ENCODE measurements at regions not wholly inside any gene's neighbourhood (a gene's known extent, or its start where the extent isn't known, plus 50 kb on each side); places are given as distances from the start of the nearest gene placed in this dataset.

DNA sequence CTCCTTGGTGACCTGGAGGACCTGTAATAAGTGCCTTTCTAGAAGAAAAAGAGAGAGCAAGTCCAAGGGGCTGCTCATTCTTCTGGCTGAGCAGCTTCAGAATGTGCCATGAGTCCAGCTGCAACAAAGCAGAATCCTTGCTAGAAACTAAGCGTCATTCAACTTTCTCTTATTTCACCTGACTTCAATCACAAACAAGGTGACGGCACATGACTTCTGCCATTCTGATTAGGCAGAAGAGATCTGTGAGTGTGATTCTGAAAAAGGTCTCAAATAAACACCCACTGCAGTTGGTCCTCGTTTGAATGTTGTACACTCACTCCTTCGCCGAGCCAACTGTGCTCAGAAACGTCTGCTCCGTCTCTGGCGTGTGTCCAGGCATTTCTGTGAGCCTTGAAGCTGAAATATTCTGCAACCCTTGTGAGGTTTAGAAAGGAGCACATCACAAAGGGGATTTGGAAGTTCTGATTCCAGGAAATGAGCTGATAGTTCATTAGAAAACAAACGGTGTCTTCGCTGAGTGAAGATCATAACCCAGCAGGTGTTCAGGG is 623.8 kb upstream of the KIRREL3 start:
- no peak for DNase-seq

- DNase-seq = no peak
These were observed 622.1 kb upstream of the KIRREL3 start for GRCh38 chr11:127622686-127623085.

DNA sequence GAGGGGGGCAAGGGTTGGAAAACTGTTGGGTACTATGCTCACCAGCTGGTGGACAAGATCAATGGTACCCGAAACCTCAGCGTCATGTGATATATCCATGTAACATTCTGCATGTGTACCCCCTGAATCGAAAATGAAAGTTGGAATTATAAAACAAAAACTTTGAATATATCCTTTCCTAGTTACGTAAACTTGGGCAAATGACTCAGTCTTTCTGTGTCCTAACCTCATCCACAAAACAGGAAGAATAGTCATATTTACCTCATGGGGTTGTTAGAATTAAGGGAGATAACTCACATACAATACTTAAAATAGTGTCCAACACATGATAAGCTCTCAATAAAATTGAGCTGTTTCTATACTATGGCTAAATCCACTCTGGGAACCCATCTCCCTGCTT is 620.1 kb upstream of the KIRREL3 start:
- no peak for DNase-seq

GRCh38 chr11:127619946-127620345 is 619.4 kb upstream of the KIRREL3 start:
- DNase-seq = no peak

DNA sequence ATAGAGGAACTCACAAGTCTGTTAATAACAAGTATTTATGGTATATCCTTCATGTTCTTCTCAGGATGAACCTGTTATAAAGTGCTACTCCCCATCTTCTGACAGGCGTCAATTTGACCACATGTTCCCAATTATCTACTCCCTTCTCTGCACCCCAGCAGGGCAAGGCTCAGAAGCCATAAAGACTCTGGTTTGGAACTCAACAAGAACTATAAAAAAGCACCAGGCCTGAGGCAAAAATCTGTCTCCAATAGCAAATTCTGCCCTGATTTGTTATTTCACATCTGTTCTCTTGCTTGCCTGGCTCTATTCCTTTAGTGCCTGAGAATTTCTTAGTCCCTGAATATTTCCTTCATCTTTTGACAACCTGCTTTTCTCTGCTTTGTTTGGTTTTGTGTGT is 618.2 kb upstream of the KIRREL3 start:
- no peak for DNase-seq

GRCh38 chr11:127616158-127616557 is 615.6 kb upstream of the KIRREL3 start:
- no peak for DNase-seq

- DNase-seq = no peak
These were observed 612.0 kb upstream of the KIRREL3 start for GRCh38 chr11:127612607-127613006.

DNA sequence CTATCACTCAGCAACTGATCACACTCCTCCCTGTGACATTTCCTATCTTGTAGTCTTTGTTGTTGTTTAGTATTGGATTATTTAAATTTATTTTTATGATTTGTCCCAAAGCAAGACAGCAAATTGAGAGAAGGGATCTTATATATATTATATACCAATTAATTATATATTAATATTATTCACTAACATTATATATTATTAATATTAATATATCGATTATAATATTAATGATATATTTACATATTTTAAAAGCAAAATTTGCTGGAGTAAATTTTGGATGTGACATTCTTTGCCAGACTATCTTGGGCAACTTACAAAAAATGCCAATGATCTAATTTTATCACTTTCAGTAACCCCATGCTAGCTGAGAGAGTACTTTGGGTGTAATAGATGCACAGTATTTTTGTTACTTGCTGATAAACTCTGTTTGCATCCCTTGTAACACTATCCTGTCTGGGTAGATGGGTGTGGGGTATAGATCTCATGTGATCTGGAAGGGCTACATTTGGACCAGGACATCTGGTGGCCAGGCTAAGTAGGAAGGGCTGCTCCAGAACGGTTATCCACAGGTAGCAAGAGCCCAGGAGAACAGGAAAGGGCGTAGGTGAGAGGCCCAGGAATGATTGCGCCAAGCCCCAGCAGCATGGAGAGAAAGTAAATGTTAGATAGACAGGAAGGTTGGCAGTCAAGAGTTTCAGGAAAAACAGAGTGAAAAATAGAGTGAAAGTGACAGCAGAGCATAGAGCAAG is 608.6 kb upstream of the KIRREL3 start:
- no peak for DNase-seq

- DNase-seq = no peak
These were observed 607.0 kb upstream of the KIRREL3 start for GRCh38 chr11:127607487-127608085.

DNA sequence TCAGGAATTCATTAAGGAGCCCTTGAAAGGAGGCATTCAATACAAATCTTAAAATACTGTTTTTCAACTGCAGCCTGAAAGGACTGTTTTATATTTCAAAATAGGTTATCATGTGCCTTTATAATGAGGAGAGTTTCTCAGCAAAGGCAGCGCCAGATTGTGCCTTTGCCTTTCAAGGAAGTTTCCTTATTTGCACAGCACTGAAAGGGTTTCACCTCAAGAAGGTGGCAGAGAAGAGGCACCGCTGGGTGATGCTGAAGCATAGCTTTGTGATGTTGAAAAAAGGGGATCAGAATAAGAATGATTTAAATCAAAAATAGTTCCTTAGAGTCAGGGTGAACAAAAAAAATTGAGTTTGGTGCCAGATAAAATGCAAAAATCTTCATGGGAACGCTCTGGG is 601.0 kb upstream of the KIRREL3 start:
- DNase-seq = no peak

DNA sequence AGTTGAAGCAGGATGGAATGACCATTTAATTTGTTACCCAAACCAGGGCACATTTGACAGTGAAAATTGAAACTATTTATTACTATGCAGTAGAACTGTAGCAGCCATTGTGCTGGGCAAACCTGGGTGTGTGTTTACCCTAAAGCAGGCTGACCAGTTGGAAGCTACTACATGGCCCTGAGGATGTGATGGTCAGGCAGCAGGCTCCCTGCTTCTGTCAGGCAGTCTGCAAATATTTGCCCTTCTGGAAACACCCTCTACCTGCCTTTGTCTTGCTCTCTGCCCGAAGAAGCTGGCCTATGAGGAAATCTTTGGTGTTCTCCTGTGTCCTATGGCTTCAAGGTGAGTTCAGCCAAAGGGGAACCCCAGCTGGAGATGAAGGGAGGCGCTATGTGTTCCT is 600.1 kb upstream of the KIRREL3 start:
- no peak for DNase-seq

DNA sequence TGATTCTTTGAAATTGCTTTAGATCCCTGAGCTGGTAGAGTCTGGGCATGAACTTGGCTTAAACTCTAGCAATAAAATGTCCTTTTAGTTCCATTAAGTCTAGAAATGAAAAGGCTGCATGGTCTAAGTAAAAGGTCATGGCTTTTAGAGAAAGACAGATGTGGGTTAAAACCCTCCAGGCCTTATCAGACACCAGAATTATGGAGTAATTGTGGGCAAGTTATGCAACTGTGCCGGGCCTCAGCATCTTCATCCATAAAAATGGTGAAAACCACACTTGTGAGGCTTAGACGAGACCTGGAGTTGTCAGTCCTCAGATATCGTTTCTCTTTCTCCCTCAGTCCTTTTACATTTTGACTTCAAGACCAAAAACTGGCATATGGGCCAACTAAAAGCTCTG is 597.9 kb upstream of the KIRREL3 start:
- no peak for DNase-seq

- peak; percentile 56 for DNase-seq
These were observed 595.9 kb upstream of the KIRREL3 start for GRCh38 chr11:127596433-127596832.

GRCh38 chr11:127592371-127592770 is 591.8 kb upstream of the KIRREL3 start:
- DNase-seq = no peak

DNA sequence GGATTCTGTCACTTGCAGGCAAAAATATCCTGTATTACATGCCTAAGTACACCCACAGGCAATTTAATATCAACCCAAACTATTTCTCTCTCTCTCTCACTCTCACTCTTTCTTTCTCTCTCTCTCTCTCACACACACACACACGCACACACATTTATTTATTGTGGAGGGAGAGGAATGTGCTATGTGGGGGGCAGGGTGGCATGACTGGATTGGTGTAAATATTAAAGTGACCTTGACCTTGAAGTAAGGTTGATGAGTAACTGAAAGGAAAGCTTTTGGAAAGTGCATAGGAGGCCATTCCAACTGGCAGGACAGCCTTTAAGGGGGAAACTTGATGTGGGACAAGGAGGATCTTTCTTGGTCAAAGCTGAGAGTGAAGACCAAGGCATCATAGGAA is 589.7 kb upstream of the KIRREL3 start:
- no peak for DNase-seq

GRCh38 chr11:127588431-127588830 is 587.9 kb upstream of the KIRREL3 start:
- DNase-seq = no peak

DNA sequence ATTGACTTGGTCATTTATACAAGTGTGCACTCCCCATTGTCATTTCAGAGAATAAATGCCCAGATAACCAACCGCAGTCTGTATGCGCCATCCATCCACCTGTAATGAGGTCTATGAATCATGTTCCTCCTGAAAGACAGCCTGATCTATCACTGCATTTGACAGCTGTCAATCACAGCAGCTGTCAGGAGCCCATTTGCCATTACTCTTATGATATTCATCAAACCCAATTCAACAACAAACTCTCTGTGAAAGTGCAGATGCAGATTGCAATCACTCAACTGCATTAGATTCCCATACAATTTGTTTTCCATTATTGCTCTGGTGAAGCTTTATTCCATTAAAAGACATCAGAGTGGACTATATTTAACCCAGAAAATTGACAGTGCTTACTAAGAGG is 586.9 kb upstream of the KIRREL3 start:
- no peak for DNase-seq

- DNase-seq = no peak
These were observed 575.6 kb upstream of the KIRREL3 start for GRCh38 chr11:127576210-127576609.

GRCh38 chr11:127574478-127574877 is 573.9 kb upstream of the KIRREL3 start:
- DNase-seq = no peak

- DNase-seq = no peak
These were observed 568.3 kb upstream of the KIRREL3 start for GRCh38 chr11:127568891-127569290.

GRCh38 chr11:127567237-127567932 is 566.8 kb upstream of the KIRREL3 start:
- no peak for DNase-seq

DNA sequence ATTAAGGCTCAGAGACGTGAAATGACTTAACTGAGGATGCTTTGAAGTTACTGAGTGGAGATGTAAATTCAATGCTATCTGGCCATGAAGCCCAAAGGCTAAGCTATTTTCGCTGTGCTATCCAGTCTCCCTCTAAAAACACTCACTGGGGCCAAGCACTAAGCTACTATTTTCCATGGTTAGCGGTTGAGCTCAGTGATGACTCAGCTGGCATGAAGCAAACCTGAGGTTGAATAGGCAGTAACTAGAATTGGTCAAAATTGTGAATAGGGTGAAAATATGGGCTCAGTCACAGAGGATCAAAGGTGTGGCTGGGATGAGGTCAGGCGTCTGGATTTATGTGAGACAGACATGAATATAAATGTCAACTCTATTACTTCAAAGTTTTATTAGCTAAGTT is 564.2 kb upstream of the KIRREL3 start:
- no peak for DNase-seq

DNA sequence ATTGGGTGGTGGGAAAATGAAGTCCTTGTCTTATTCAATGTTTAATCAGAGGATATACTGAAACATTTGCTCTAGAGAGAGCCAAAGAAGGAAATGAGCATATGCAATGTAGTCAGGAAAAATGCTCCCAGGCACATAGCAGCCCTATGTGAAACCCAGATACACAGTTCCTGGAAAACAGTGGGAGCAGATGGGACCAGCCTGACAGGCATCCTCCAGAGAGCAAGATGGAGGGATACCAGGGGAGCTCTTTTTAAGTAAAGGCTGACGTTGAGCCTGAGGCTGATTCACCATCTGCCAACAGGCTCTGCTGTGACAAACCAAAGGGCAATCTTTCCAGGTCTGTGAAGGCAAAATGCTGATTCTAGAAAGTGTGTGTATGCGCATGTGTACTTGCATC is 559.4 kb upstream of the KIRREL3 start:
- DNase-seq = peak; percentile 31

GRCh38 chr11:127552446-127552845 is 551.9 kb upstream of the KIRREL3 start:
- DNase-seq = no peak

All from retina (tissue), 1 donor.